ENCODE measurements at regions not wholly inside any gene's neighbourhood (a gene's known extent, or its start where the extent isn't known, plus 50 kb on each side); places are given as distances from the start of the nearest gene placed in this dataset.
A peak's percentile ranks its signal among the peaks of the same experiment; 100 is the strongest.

GRCh38 chr1:234683861-234684632, 74.1 kb upstream of the IRF2BP2 start:
- DNase-seq, result peak; percentile 17

GRCh38 chr1:234683127-234683860, 73.3 kb upstream of the IRF2BP2 start:
- DNase-seq, result no peak

- no peak for DNase-seq
These were observed 72.0 kb upstream of the IRF2BP2 start for GRCh38 chr1:234681990-234682389.

GRCh38 chr1:234681065-234681464, 71.1 kb upstream of the IRF2BP2 start:
- no peak for DNase-seq

- no peak for DNase-seq
These were observed 70.4 kb upstream of the IRF2BP2 start for GRCh38 chr1:234680331-234680904.

- peak; percentile 80 for DNase-seq
These were observed 66.2 kb upstream of the IRF2BP2 start for GRCh38 chr1:234676103-234676594.

- DNase-seq, result no peak
These were observed 65.6 kb upstream of the IRF2BP2 start for GRCh38 chr1:234675572-234675971.

GRCh38 chr1:234675006-234675405, 65.0 kb upstream of the IRF2BP2 start:
- DNase-seq, result no peak

- no peak for DNase-seq
These were observed 64.3 kb upstream of the IRF2BP2 start for GRCh38 chr1:234674218-234674815.

GRCh38 chr1:234672349-234673135, 62.6 kb upstream of the IRF2BP2 start:
- DNase-seq, result no peak

- peak; percentile 62 for DNase-seq
These were observed 61.1 kb upstream of the IRF2BP2 start for GRCh38 chr1:234670967-234671626.

- no peak for DNase-seq
These were observed 59.5 kb upstream of the IRF2BP2 start for GRCh38 chr1:234669499-234669898.

- DNase-seq, result no peak
These were observed 58.6 kb upstream of the IRF2BP2 start for GRCh38 chr1:234668577-234668955.

GRCh38 chr1:234667600-234668576, 57.9 kb upstream of the IRF2BP2 start:
- DNase-seq, result no peak

GRCh38 chr1:234666761-234667160, 56.8 kb upstream of the IRF2BP2 start:
- DNase-seq, result no peak

- DNase-seq, result no peak
These were observed 56.1 kb upstream of the IRF2BP2 start for GRCh38 chr1:234665975-234666605.

- no peak for DNase-seq
These were observed 52.2 kb upstream of the IRF2BP2 start for GRCh38 chr1:234662148-234662547.

- DNase-seq, result no peak
These were observed 51.4 kb upstream of the IRF2BP2 start for GRCh38 chr1:234661317-234661928.

GRCh38 chr1:234660536-234661316, 50.7 kb upstream of the IRF2BP2 start:
- no peak for DNase-seq
